Sigmoid colon (tissue), 6 donors: ENCODE measurements at regions not wholly inside any gene's neighbourhood (a gene's known extent, or its start where the extent isn't known, plus 50 kb on each side); places are given as distances from the start of the nearest gene placed in this dataset.

Source experiments
- DNase-seq: peaks from one replicate; pipeline ENCODE4 v3.0.0-alpha.2; 2019
- H3K27ac ChIP-seq, 4 donors: fragments of 200-600 bp; sonication (generic); one replicate each; pipeline ENCODE4 v1.5.1; 2016 to 2019; ENCODE audit warnings: mild to moderate bottlenecking in 1 of 4
- H3K27me3 ChIP-seq, 3 donors: fragments of 200-600 bp; sonication (generic); one replicate each; pipeline ENCODE4 v1.5.1; 2019; ENCODE audit warnings: mild to moderate bottlenecking in 1 of 3
- H3K36me3 ChIP-seq, 4 donors: fragments of 200-600 bp; sonication (generic); one replicate each; pipeline ENCODE4 v1.5.1; 2016 to 2019
- H3K4me1 ChIP-seq, 4 donors: fragments of 200-600 bp; sonication (generic); one replicate each; pipeline ENCODE4 v1.5.1; 2017 to 2019
- H3K4me3 ChIP-seq, 4 donors: fragments of 200-600 bp; sonication (generic); one replicate each; pipeline ENCODE4 v1.5.1; 2017 to 2019; ENCODE audit warnings: mild to moderate bottlenecking in 2 of 4, moderate library complexity in 1 of 4
- H3K9me3 ChIP-seq, 4 donors: fragments of 200-600 bp in 3 of 4; sonication (generic) in 3 of 4; one replicate each; pipeline versions ENCODE4 v1.5.1 to v1.6.1; 2013 to 2019
- CTCF ChIP-seq, 4 experiments: fragments of 450-650 bp in 3 of 4; fragments of 200-600 bp in 1 of 4; IDR thresholded peaks; one replicate each; pipeline ENCODE4 v1.5.1; 2016 to 2019; ENCODE audit warnings: antibody characterized with exemption in 4 of 4, mild to moderate bottlenecking in 3 of 4, moderate library complexity in 2 of 4
- EP300 ChIP-seq, 4 donors: sonication (generic); formaldehyde crosslinking; IDR thresholded peaks; one replicate each; pipeline ENCODE4 v1.6.1; 2017; ENCODE audit warnings: antibody characterized with exemption in 4 of 4
- POLR2A ChIP-seq, 2 donors: fragments of 450-650 bp; IDR thresholded peaks; one replicate each; pipeline ENCODE4 v1.6.1; 2016; ENCODE audit warnings: antibody characterized with exemption in 2 of 2, mild to moderate bottlenecking in 2 of 2, moderate library complexity in 2 of 2
- POLR2AphosphoS5 ChIP-seq, 4 donors: sonication (generic); formaldehyde crosslinking; IDR thresholded peaks; one replicate each; pipeline ENCODE4 v1.6.1; 2017; ENCODE audit warnings: antibody characterized with exemption in 4 of 4
- WGBS, 2 donors: extraction: QIAGEN DNeasy Blood & Tissue Kit; methylation state at CpG; one replicate each; pipeline ENCODE4 v1.1.7; 2013; 5-methylcytosine and 5-hydroxymethylcytosine counted together
- intact Hi-C: fragments of 100-400 bp; cut with DNase I; formaldehyde crosslinking; loops from one replicate; pipeline ENCODE4 v1.15.1; 2023
- donor health status: healthy with polysubstance abuse.
- donor health status: healthy.

- Histone ChIP-seq H3K27ac (no peak overlapping the region), H3K36me3 (no peaks in the 10 kb centered on the region), H3K27me3 (no peaks in the 10 kb centered on the region), H3K4me1 (peaks cover 0 to 7% (median 0%) of the 10 kb centered on the region in 4 donors), H3K4me3 (no peak overlapping the region), H3K9me3 (no peaks in the 10 kb centered on the region)
- no peak for DNase-seq
- intact Hi-C loops = no loop called here
- WGBS, 2 donors = 59 to 82% methylated on average over 4 of the region's 4 CpGs
- TF ChIP-seq EP300 (IDR thresholded peaks at IDR 0.05) = no peak
- TF ChIP-seq POLR2A (IDR thresholded peaks at IDR 0.05) = no peak
- no peak for TF ChIP-seq CTCF (IDR thresholded peaks at IDR 0.05)
- no peak for TF ChIP-seq POLR2AphosphoS5 (IDR thresholded peaks at IDR 0.05)
These were observed 124.1 kb upstream of the MTNR1B start for GRCh38 chr11:92845390-92845789.

DNA sequence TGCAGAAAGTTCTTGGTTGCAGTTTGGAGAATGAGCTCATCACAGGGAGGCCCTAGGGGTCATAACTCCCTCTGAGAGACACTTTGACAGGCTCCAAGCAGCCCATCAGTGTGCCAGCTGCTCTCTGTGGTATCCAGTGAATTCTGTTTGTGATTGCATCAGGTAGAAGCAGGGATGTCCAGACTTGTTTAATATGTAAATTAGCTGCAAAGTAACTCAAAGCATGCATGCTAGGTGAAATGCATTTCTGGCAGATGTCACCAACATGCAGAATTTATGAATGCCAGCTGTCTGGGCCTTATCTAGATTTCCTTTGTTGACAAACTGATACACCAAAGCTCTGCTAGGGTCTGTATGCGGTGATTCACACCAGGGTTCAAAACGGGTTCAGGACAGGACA, 123.6 kb upstream of the MTNR1B start:
- intact Hi-C loops = no loop called here
- Histone ChIP-seq H3K27me3 (no peaks in the 10 kb centered on the region), H3K36me3 (no peaks in the 10 kb centered on the region), H3K4me3 (no peak overlapping the region), H3K27ac (no peak overlapping the region), H3K4me1 (peaks cover 0 to 7% (median 0%) of the 10 kb centered on the region in 4 donors), H3K9me3 (no peaks in the 10 kb centered on the region)
- DNase-seq = no peak
- 15 to 44% methylated on average over 2 of the region's 2 CpGs for WGBS, 2 donors
- TF ChIP-seq POLR2AphosphoS5 (IDR thresholded peaks at IDR 0.05) (no peak), CTCF (IDR thresholded peaks at IDR 0.05) (no peak), EP300 (IDR thresholded peaks at IDR 0.05) (no peak), POLR2A (IDR thresholded peaks at IDR 0.05) (no peak)

GRCh38 chr11:92846491-92847125, 122.8 kb upstream of the MTNR1B start:
- H3K9me3 ChIP-seq = no peaks in the 10 kb centered on the region
- intact Hi-C loops = no loop called here
- no peak overlapping the region for H3K4me3 ChIP-seq
- no peaks in the 10 kb centered on the region for H3K27me3 ChIP-seq
- no peaks in the 10 kb centered on the region for H3K36me3 ChIP-seq
- no peak for DNase-seq
- no peak overlapping the region for H3K27ac ChIP-seq
- peaks cover 0 to 7% (median 0%) of the 10 kb centered on the region in 4 donors for H3K4me1 ChIP-seq
- TF ChIP-seq EP300 (IDR thresholded peaks at IDR 0.05) = no peak
- no peak for TF ChIP-seq CTCF (IDR thresholded peaks at IDR 0.05)
- TF ChIP-seq POLR2A (IDR thresholded peaks at IDR 0.05) = no peak
- no peak for TF ChIP-seq POLR2AphosphoS5 (IDR thresholded peaks at IDR 0.05)

DNA sequence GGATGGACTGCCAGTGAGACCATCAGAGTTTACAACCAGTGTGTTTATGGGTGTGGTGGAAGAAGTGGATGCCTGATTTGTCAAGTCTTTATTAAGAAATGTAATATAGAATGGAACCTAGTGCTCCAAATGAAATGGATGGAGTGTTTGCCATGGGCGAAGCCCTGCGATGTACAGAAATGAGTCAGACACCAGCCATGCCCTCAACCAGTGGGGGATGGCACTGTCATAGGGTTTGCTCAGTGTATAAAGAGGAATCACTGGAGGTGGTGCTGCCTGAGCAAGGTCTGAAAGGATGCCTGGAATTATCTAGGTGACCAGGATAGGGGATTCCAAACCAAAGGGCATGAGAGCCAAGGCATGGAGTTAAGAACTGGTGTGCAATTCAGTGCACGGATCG, 120.9 kb upstream of the MTNR1B start:
- intact Hi-C loops = no loop called here
- Histone ChIP-seq H3K27me3 (no peaks in the 10 kb centered on the region), H3K4me1 (peaks cover 0 to 12% (median 7%) of the 10 kb centered on the region in 4 donors), H3K36me3 (no peaks in the 10 kb centered on the region), H3K27ac (no peak overlapping the region), H3K9me3 (no peaks in the 10 kb centered on the region), H3K4me3 (no peak overlapping the region)
- DNase-seq = no peak
- WGBS, 2 donors = 89 to 96% methylated on average over 4 of the region's 4 CpGs
- TF ChIP-seq POLR2A (IDR thresholded peaks at IDR 0.05) (no peak), EP300 (IDR thresholded peaks at IDR 0.05) (no peak), CTCF (IDR thresholded peaks at IDR 0.05) (no peak), POLR2AphosphoS5 (IDR thresholded peaks at IDR 0.05) (no peak)

- 68 to 85% methylated on average over 4 of the region's 4 CpGs for WGBS, 2 donors
- no peaks in the 10 kb centered on the region for H3K27me3 ChIP-seq
- H3K4me3 ChIP-seq = no peak overlapping the region
- no peaks in the 10 kb centered on the region for H3K36me3 ChIP-seq
- intact Hi-C loops = no loop called here
- no peak for DNase-seq
- TF ChIP-seq POLR2AphosphoS5 (IDR thresholded peaks at IDR 0.05) (no peak), CTCF (IDR thresholded peaks at IDR 0.05) (no peak), POLR2A (IDR thresholded peaks at IDR 0.05) (no peak), EP300 (IDR thresholded peaks at IDR 0.05) (no peak)
- peaks cover 0 to 12% (median 7%) of the 10 kb centered on the region in 4 donors for H3K4me1 ChIP-seq
- no peaks in the 10 kb centered on the region for H3K9me3 ChIP-seq
- H3K27ac ChIP-seq = no peak overlapping the region
These were observed 119.1 kb upstream of the MTNR1B start for GRCh38 chr11:92850296-92850826.
